ENCODE measurements at regions not wholly inside any gene's neighbourhood (a gene's known extent, or its start where the extent isn't known, plus 50 kb on each side); places are given as distances from the start of the nearest gene placed in this dataset.

GRCh38 chr1:232384171-232384883, 245.6 kb downstream of the SIPA1L2 start:
- H3K4ac ChIP-seq (replicated peaks; ENCODE audit: insufficient read length, low read depth, low read length): no peak overlapping the region
- H3K23me2 ChIP-seq (ENCODE audit: low read depth, low read length): no peaks in the 10 kb centered on the region
- no peak overlapping the region for H2BK12ac ChIP-seq (ENCODE audit: low read depth, low read length)
- H2BK20ac ChIP-seq (ENCODE audit: low read length): no peak overlapping the region
- H2AK5ac ChIP-seq (ENCODE audit: low read depth, low read length): no peak overlapping the region
- H3K27me3 ChIP-seq (replicated peaks in 1 of 4; ENCODE audit: control insufficient read depth in 3 of 4, extremely low read depth in 1 of 4, insufficient read depth in 3 of 4, low read length in 3 of 4): peaks cover 0 to 2% (median 0%) of the 10 kb centered on the region in 4 experiments; a peak in 1 of 7 replicates
- no peak overlapping the region for H4K8ac ChIP-seq (ENCODE audit: extremely low read depth, insufficient read depth, low read length)
- 88% methylated on average over 4 of the region's 4 CpGs; no CpG with 5 or more reads in 1 of the 2 experiments for WGBS, 2 experiments (ENCODE audit: extremely low coverage in 1 of 2, insufficient coverage in 1 of 2, insufficient read length in 1 of 2, insufficient replicate concordance in 2 of 2, low coverage in 1 of 2, low lambda C conversion rate in 2 of 2, missing lambda C conversion rate in 1 of 2)
- no peak overlapping the region for H2AFZ ChIP-seq (ENCODE audit: low read length)
- H3K4me2 ChIP-seq (ENCODE audit: insufficient read depth in 1 of 2, low read depth in 2 of 2, low read length in 2 of 2): no peak overlapping the region
- H3K56ac ChIP-seq (replicated peaks; ENCODE audit: insufficient read length, low read depth, low read length): no peak overlapping the region
- no peaks in the 10 kb centered on the region for H3K79me2 ChIP-seq (ENCODE audit: control insufficient read depth in 1 of 2, insufficient read depth in 2 of 2, low read length in 2 of 2)
- H3K4me3 ChIP-seq (ENCODE audit: extremely low read depth in 1 of 4, insufficient read depth in 2 of 4, low read depth in 3 of 4, low read length in 4 of 4): no peak overlapping the region
- H4K5ac ChIP-seq (ENCODE audit: insufficient read length, low read depth, low read length): no peak overlapping the region
- no peak overlapping the region for H3K27ac ChIP-seq (ENCODE audit: low read depth, low read length)
- H3K14ac ChIP-seq (ENCODE audit: insufficient read length): no peak overlapping the region
- POLR2A ChIA-PET (ENCODE audit: partially characterized antibody): no interaction called here
- no peak overlapping the region for H2BK15ac ChIP-seq (ENCODE audit: low read length)
- H3K9ac ChIP-seq (replicated peaks in 1 of 4; ENCODE audit: extremely low read depth in 1 of 4, low read depth in 3 of 4, low read length in 3 of 4): no peak overlapping the region
- no peak for DNase-seq (ENCODE audit: low read depth in 1 of 2, low spot score in 2 of 2)
- CTCF ChIA-PET (ENCODE audit: partially characterized antibody): interaction anchor here (1.1 to 1.4 kb wide), 2 partner anchors 12 to 20 kb away, joined by 3 read pairs; no protein-coding TSS in a partner anchor
- H3K23ac ChIP-seq (ENCODE audit: insufficient read length): no peak overlapping the region
- no peaks in the 10 kb centered on the region for H4K20me1 ChIP-seq (replicated peaks in 1 of 2; ENCODE audit: control insufficient read depth in 1 of 2, insufficient read depth in 2 of 2, low read length in 2 of 2)
- H3K9me3 ChIP-seq (ENCODE audit: insufficient read depth in 2 of 2, low read depth in 1 of 2, low read length in 1 of 2): no peaks in the 10 kb centered on the region
- H4K91ac ChIP-seq (replicated peaks; ENCODE audit: insufficient read length, low read length): no peak overlapping the region
- H3K36me3 ChIP-seq (ENCODE audit: control insufficient read depth in 2 of 4, insufficient read depth in 4 of 4, low read length in 3 of 4): no peaks in the 10 kb centered on the region
- peaks cover 0 to 2% (median 0%) of the 10 kb centered on the region in 4 experiments; a peak in 1 of 7 replicates for H3K4me1 ChIP-seq (replicated peaks in 1 of 4; ENCODE audit: control insufficient read depth in 3 of 4, insufficient read depth in 4 of 4, low read length in 3 of 4)
- H3K18ac ChIP-seq (ENCODE audit: extremely low read depth, low read length): no peak overlapping the region
- FAIRE-seq: no peak
- no peak overlapping the region for H2BK5ac ChIP-seq (ENCODE audit: low read depth, low read length)
- TF ChIP-seq ATF2 (IDR thresholded peaks at IDR 0.05; ENCODE audit: low read length): no peak
- no peak for TF ChIP-seq POLR2A (IDR thresholded peaks at IDR 0.05; ENCODE audit: control extremely low read depth in 1 of 2, low read depth in 2 of 2, low read length in 2 of 2)
- TF ChIP-seq KDM1A (IDR thresholded peaks at IDR 0.05; ENCODE audit: borderline replicate concordance, low read length): no peak
- no peak for TF ChIP-seq SRF (IDR thresholded peaks at IDR 0.05; ENCODE audit: low read depth, low read length)
- H3K79me1 ChIP-seq (ENCODE audit: low read depth, low read length): no peaks in the 10 kb centered on the region
- H2BK120ac ChIP-seq (replicated peaks; ENCODE audit: low read depth, low read length): no peak overlapping the region

Measured in H1 (cell line).